ENCODE measurements at regions not wholly inside any gene's neighbourhood (a gene's known extent, or its start where the extent isn't known, plus 50 kb on each side); places are given as distances from the start of the nearest gene placed in this dataset.
A peak's percentile ranks its signal among the peaks of the same experiment; 100 is the strongest.

DNA sequence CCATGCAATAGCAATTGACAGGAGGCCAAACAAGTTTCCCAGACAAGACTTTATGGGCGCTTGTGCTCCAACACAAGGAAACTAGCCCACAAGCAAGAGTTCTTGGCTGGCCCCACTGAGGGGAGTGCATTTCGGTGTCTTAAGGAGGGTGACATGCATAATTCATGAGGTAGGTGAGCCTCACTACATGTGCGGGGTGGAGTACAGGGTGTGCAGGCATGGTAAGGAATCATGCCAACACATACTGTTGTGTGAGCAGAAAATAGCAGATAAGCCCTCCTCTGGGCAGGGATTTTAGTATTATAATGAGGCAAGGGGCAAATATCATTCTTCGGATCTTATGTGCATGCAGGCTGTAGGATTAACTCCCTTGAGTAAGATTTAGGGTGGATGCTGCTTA, 78.7 kb upstream of the SLC1A4 start:
- Histone ChIP-seq H3K36me3 (ENCODE audit: insufficient read depth, insufficient read length, low read length) (no peaks in the 10 kb centered on the region), H3K4me1 (ENCODE audit: insufficient read depth, insufficient read length) (no peaks in the 10 kb centered on the region), H3K9ac (ENCODE audit: insufficient read length, low read depth) (no peak overlapping the region), H3K4me3 (ENCODE audit: insufficient read length, low read depth) (no peak overlapping the region), H3K27me3 (ENCODE audit: insufficient read depth, insufficient read length) (no peaks in the 10 kb centered on the region), H3K9me3 (ENCODE audit: insufficient read depth, low read length) (no peaks in the 10 kb centered on the region)
- TF ChIP-seq ZNF274 (IDR thresholded peaks at IDR 0.05; ENCODE audit: low read depth, low read length): no peak
- TF ChIP-seq YY1 (IDR thresholded peaks at IDR 0.05; ENCODE audit: insufficient read depth, insufficient read length): no peak
- TF ChIP-seq SUZ12 (IDR thresholded peaks at IDR 0.05; ENCODE audit: extremely low read depth, insufficient read depth, insufficient read length): no peak
- DNase-seq (ENCODE audit: low read depth, low spot score): no peak

GRCh38 chr2:64910972-64911433, 78.2 kb upstream of the SLC1A4 start:
- H3K36me3 ChIP-seq (ENCODE audit: insufficient read depth, insufficient read length, low read length): no peaks in the 10 kb centered on the region
- no peak overlapping the region for H3K9ac ChIP-seq (ENCODE audit: insufficient read length, low read depth)
- TF ChIP-seq ZNF274 (IDR thresholded peaks at IDR 0.05; ENCODE audit: low read depth, low read length) (no peak), SUZ12 (IDR thresholded peaks at IDR 0.05; ENCODE audit: extremely low read depth, insufficient read depth, insufficient read length) (no peak), YY1 (IDR thresholded peaks at IDR 0.05; ENCODE audit: insufficient read depth, insufficient read length) (no peak)
- no peaks in the 10 kb centered on the region for H3K4me1 ChIP-seq (ENCODE audit: insufficient read depth, insufficient read length)
- no peak for DNase-seq (ENCODE audit: low read depth, low spot score)
- no peaks in the 10 kb centered on the region for H3K9me3 ChIP-seq (ENCODE audit: insufficient read depth, low read length)
- no peaks in the 10 kb centered on the region for H3K27me3 ChIP-seq (ENCODE audit: insufficient read depth, insufficient read length)
- no peak overlapping the region for H3K4me3 ChIP-seq (ENCODE audit: insufficient read length, low read depth)

DNA sequence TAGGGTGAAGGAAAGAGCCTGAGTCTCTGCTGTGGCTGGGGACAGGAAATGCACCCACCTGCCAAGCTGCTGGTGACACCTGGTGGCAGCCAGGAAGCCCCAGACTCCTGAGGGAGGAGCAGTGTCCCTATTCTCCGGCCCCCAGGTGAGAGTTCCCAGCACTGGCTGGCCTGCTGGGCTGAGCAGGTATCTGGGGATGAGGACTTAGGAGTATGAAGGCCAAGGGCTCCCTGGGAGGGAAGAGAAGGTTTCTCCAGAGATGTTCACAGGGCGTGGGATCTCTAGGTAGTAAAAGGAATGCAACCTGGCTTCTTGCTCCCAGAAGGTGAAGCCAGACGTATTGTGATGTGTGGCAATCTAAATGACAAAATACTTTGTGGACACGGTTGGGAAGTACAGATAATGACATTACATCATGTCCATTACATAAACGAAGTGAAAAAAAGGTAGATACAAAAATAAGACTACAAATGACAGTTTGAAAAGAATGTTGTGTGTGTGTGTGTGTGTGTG, 75.8 kb upstream of the SLC1A4 start:
- H3K9me3 ChIP-seq (ENCODE audit: insufficient read depth, low read length): no peaks in the 10 kb centered on the region
- H3K4me3 ChIP-seq (ENCODE audit: insufficient read length, low read depth): no peak overlapping the region
- H3K9ac ChIP-seq (ENCODE audit: insufficient read length, low read depth): no peak overlapping the region
- H3K36me3 ChIP-seq (ENCODE audit: insufficient read depth, insufficient read length, low read length): no peaks in the 10 kb centered on the region
- no peak for TF ChIP-seq SUZ12 (IDR thresholded peaks at IDR 0.05; ENCODE audit: extremely low read depth, insufficient read depth, insufficient read length)
- no peak for TF ChIP-seq ZNF274 (IDR thresholded peaks at IDR 0.05; ENCODE audit: low read depth, low read length)
- TF ChIP-seq YY1 (IDR thresholded peaks at IDR 0.05; ENCODE audit: insufficient read depth, insufficient read length): no peak
- no peaks in the 10 kb centered on the region for H3K4me1 ChIP-seq (ENCODE audit: insufficient read depth, insufficient read length)
- peak; percentile 36 for DNase-seq (ENCODE audit: low read depth, low spot score)
- H3K27me3 ChIP-seq (ENCODE audit: insufficient read depth, insufficient read length): no peaks in the 10 kb centered on the region

DNA sequence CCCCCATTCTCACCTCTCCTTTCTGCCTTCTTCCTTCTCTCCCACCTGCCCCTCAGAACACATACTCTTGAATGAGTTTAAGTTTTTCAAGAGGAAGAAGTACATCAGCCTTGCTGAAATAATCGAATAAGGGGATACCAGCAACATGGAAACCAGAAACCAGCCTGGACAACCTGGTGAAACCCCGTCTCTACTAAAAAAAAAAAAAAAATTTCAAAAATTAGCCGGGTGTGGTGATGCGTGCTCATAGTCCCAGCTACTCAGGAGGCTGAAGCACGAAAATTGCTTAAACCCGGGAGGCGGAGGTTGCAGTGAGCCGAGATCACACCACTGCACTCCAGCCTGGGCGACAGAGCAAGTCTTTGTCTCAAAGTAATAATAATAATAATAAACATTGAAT, 75.0 kb upstream of the SLC1A4 start:
- TF ChIP-seq YY1 (IDR thresholded peaks at IDR 0.05; ENCODE audit: insufficient read depth, insufficient read length) (no peak), SUZ12 (IDR thresholded peaks at IDR 0.05; ENCODE audit: extremely low read depth, insufficient read depth, insufficient read length) (no peak), ZNF274 (IDR thresholded peaks at IDR 0.05; ENCODE audit: low read depth, low read length) (no peak)
- Histone ChIP-seq H3K27me3 (ENCODE audit: insufficient read depth, insufficient read length) (no peaks in the 10 kb centered on the region), H3K9ac (ENCODE audit: insufficient read length, low read depth) (no peak overlapping the region), H3K4me1 (ENCODE audit: insufficient read depth, insufficient read length) (peaks cover 4% of the 10 kb centered on the region), H3K4me3 (ENCODE audit: insufficient read length, low read depth) (no peak overlapping the region), H3K9me3 (ENCODE audit: insufficient read depth, low read length) (no peaks in the 10 kb centered on the region), H3K36me3 (ENCODE audit: insufficient read depth, insufficient read length, low read length) (no peaks in the 10 kb centered on the region)
- DNase-seq (ENCODE audit: low read depth, low spot score): no peak

DNA sequence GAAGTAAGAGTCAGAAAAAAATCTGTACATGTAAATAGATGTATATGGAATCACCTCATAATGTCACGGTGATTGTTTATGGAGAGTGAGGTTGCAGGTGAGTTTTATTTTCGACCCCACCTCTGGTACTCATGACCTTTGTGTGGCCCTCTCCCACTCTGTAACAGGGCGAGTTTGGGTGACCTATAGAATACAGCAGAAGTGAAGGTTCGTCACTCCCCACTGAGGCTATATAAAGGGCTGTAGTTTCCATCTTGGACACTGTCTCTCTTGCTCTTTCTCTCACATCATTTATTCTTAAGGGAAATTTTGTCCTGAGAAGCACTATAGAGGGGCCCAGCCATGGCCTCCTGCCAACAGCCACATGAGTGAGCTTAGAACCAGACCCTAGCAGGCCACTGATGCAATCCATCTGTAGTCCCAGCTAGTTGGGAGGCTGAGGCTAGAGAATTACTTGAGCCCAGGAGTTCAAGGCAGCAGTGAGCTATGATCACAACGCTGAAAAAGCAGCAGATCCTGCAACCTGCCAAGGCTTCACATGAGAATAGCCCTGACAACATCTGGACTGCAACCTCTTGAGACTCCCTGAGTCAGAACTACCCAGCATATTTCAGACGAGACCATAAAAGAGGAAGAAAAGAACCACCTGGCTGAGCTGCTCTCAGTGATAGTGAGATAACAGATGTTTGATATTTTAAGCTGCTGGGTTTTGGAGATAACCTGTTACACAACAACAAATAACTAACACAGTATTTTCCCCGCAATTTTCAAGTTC, 74.3 kb upstream of the SLC1A4 start:
- Histone ChIP-seq H3K9me3 (ENCODE audit: insufficient read depth, low read length) (no peaks in the 10 kb centered on the region), H3K4me1 (ENCODE audit: insufficient read depth, insufficient read length) (peaks cover 4% of the 10 kb centered on the region), H3K27me3 (ENCODE audit: insufficient read depth, insufficient read length) (no peaks in the 10 kb centered on the region), H3K9ac (ENCODE audit: insufficient read length, low read depth) (no peak overlapping the region), H3K36me3 (ENCODE audit: insufficient read depth, insufficient read length, low read length) (no peaks in the 10 kb centered on the region), H3K4me3 (ENCODE audit: insufficient read length, low read depth) (no peak overlapping the region)
- no peak for DNase-seq (ENCODE audit: low read depth, low spot score)
- TF ChIP-seq ZNF274 (IDR thresholded peaks at IDR 0.05; ENCODE audit: low read depth, low read length) (no peak), YY1 (IDR thresholded peaks at IDR 0.05; ENCODE audit: insufficient read depth, insufficient read length) (no peak), SUZ12 (IDR thresholded peaks at IDR 0.05; ENCODE audit: extremely low read depth, insufficient read depth, insufficient read length) (no peak)

GRCh38 chr2:64915510-64915900, 73.7 kb upstream of the SLC1A4 start:
- H3K9me3 ChIP-seq (ENCODE audit: insufficient read depth, low read length): no peaks in the 10 kb centered on the region
- H3K27me3 ChIP-seq (ENCODE audit: insufficient read depth, insufficient read length): no peaks in the 10 kb centered on the region
- no peak for DNase-seq (ENCODE audit: low read depth, low spot score)
- H3K4me3 ChIP-seq (ENCODE audit: insufficient read length, low read depth): no peak overlapping the region
- H3K4me1 ChIP-seq (ENCODE audit: insufficient read depth, insufficient read length): peaks cover 4% of the 10 kb centered on the region
- no peak for TF ChIP-seq SUZ12 (IDR thresholded peaks at IDR 0.05; ENCODE audit: extremely low read depth, insufficient read depth, insufficient read length)
- no peak for TF ChIP-seq ZNF274 (IDR thresholded peaks at IDR 0.05; ENCODE audit: low read depth, low read length)
- no peak for TF ChIP-seq YY1 (IDR thresholded peaks at IDR 0.05; ENCODE audit: insufficient read depth, insufficient read length)
- H3K9ac ChIP-seq (ENCODE audit: insufficient read length, low read depth): no peak overlapping the region
- H3K36me3 ChIP-seq (ENCODE audit: insufficient read depth, insufficient read length, low read length): no peaks in the 10 kb centered on the region

GRCh38 chr2:64918220-64918886, 70.8 kb upstream of the SLC1A4 start:
- Histone ChIP-seq H3K4me1 (ENCODE audit: insufficient read depth, insufficient read length) (peaks cover 4% of the 10 kb centered on the region), H3K9ac (ENCODE audit: insufficient read length, low read depth) (peak overlapping the region; percentile 27)
- TF ChIP-seq ZNF274 (IDR thresholded peaks at IDR 0.05; ENCODE audit: low read depth, low read length) (no peak), YY1 (IDR thresholded peaks at IDR 0.05; ENCODE audit: insufficient read depth, insufficient read length) (no peak), SUZ12 (IDR thresholded peaks at IDR 0.05; ENCODE audit: extremely low read depth, insufficient read depth, insufficient read length) (no peak)

More at GRCh38 chr2:64918220-64918886, 70.8 kb upstream of the SLC1A4 start:
- no peaks in the 10 kb centered on the region for H3K27me3 ChIP-seq (ENCODE audit: insufficient read depth, insufficient read length)
- no peaks in the 10 kb centered on the region for H3K36me3 ChIP-seq (ENCODE audit: insufficient read depth, insufficient read length, low read length)
- no peak for DNase-seq (ENCODE audit: low read depth, low spot score)
- peak overlapping the region; percentile 24 for H3K4me3 ChIP-seq (ENCODE audit: insufficient read length, low read depth)
- no peaks in the 10 kb centered on the region for H3K9me3 ChIP-seq (ENCODE audit: insufficient read depth, low read length)
